H54 (cell line): ENCODE measurements at regions not wholly inside any gene's neighbourhood (a gene's known extent, or its start where the extent isn't known, plus 50 kb on each side); places are given as distances from the start of the nearest gene placed in this dataset.

Experiments used
- DNase-seq: peaks from one replicate; pipeline ENCODE4 v3.0.0; 2011; ENCODE audit warnings: low spot score, mixed read lengths; ENCODE audit not compliant: insufficient read length
- FAIRE-seq: peaks from 3 replicates; lab custom pipeline; 2011; peaks lifted over from hg19 to GRCh38; lab: Jason Lieb, UNC
- POLR2A ChIP-seq: IDR thresholded peaks from 2 replicates; pipeline ENCODE4 v1.6.1; 2011; ENCODE audit warnings: low read depth, mild to moderate bottlenecking, low read length

DNA sequence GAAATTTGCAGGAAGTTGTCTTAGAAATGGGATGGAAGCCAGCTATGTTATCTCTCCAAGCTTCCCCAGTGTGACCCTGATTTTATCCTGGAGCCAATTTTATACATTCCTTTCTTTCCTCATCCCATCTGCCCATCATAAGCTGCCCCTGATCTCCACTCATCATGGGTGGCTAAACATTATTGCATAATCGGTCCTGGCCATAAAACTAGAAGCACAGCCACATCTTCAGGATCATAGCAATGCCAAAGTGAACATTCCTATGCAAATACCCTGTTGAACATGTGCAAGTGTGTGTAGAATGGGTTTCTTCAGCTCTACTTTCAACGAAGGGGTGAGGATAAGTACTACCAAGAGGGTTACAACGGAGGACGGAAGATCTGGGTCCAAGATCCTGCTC is 50.6 kb upstream of the COG2 start:
- no peak for TF ChIP-seq POLR2A
- no peak for FAIRE-seq

GRCh38 chr1:230589951-230590350 is 52.3 kb upstream of the COG2 start:
- TF ChIP-seq POLR2A: no peak
- FAIRE-seq: no peak
- DNase-seq: no peak

More for the DNA sequence above, 50.6 kb upstream of the COG2 start:
- DNase-seq: no peak

DNA sequence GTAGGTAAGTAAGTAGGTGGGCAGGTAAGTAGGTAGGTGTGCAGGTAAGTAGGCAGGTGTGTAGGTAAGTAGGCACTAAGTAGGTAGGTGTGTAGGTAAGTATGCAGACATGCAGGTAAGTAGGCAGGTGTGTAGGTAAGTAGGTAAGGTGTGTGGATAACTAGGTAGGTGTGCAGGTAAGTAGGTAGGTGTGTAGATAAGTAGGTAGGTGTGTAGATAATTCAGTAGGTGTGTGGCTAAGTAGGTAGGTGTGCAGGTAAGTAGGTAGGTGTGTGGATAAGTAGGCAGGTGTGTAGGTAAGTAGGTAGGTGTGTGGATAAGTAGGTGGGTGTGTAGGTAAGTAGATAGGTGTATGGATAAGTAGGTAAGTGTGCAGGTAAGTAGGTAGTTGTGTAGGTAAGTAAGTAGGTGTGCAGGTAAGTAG is 53.9 kb upstream of the COG2 start:
- DNase-seq (no peak), FAIRE-seq (no peak)
- TF ChIP-seq POLR2A: no peak

- FAIRE-seq: no peak
- DNase-seq: no peak
- no peak for TF ChIP-seq POLR2A
Measured at GRCh38 chr1:230587061-230587460, 55.2 kb upstream of the COG2 start.

DNA sequence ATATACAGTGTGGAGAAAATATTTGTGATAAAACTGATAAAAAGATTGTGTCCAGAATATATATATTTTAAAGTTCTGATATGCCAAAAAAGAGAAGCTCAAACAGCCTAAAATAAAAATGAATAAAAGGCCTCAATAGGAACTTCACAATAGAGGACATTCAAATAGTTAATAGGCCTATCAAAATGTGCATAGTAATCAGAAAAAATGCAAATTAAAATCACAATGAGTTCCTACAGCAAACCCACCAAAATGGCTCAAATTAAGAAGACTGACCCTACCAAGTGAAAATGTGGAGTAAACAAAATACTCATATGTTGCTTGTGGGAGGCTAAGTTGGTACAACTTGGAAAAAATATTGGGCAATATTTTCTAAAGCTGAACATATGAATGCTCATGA is 57.6 kb upstream of the COG2 start:
- no peak for TF ChIP-seq POLR2A
- FAIRE-seq (no peak), DNase-seq (no peak)

GRCh38 chr1:230581446-230582079 is 60.7 kb upstream of the COG2 start:
- TF ChIP-seq POLR2A: no peak
- no peak for DNase-seq
- no peak for FAIRE-seq

DNA sequence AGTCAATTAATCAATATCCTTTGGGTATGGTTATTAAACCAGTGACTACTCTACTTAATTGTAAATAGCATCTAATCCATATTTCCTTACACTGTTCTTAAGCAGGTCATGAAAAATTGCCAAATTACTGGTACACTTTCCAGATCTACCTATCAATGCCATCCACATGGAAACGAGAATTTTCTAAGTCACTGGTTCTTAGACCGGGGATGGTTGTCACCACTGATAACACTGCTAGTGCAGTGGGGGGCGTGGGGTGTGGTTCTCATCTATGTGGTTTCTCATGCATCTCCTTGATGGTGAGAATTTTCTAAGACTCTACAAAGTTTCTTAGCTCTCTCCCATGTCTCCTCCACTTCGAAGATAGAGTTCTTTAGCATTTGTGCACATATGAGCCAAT is 63.7 kb upstream of the COG2 start:
- no peak for DNase-seq
- TF ChIP-seq POLR2A: no peak
- FAIRE-seq: no peak

DNA sequence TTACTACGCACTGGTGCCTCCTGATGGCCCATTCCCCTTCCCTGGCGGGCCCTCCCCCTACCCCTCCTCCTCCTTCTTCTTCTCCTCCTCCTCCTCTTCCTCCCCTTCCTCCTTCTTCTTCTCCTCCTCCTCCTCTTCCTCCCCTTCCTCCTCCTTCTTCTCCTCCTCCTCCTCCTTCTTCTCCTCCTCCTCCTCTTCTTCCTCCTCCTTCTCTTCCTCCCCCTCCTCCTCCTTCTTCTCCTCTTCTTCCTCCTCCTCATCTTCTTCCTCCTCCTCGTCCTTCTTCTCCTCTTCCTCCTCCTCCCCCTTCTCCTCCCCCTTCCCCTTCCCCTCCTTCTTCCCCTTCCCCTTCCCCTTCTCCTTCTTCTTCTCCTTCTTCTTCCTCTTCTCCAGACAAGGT is 64.7 kb upstream of the COG2 start:
- no peak for TF ChIP-seq POLR2A
- DNase-seq (no peak), FAIRE-seq (no peak)

DNA sequence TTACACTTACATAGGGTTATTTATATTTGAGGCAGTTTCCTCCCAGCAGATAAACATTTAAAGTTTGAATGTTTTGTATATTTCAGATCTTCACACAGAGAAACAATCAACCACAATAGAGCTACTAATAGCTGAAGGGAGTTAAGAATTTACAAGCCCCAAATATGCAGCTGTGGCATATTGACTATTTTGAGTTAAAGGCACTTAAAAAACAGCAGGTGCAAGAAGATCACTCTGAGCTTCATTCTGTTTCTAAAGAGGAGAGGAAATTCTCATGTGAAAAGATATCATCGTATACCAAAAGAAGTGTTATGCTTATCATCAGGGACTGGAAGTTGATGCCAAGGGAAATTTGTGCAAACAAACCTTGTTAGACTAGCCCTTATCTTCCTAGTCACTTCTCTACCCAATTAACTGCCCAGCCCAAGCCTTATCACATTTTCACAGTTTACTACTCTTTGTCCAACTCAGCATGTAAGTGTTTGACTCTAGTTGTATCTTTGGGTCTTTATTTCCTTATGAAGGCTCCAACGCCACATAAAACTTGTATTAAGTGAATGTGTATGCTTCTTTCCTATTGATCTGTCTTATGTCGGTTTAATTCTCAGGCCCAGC is 66.3 kb upstream of the COG2 start:
- FAIRE-seq (no peak), DNase-seq (no peak)
- TF ChIP-seq POLR2A: no peak

DNA sequence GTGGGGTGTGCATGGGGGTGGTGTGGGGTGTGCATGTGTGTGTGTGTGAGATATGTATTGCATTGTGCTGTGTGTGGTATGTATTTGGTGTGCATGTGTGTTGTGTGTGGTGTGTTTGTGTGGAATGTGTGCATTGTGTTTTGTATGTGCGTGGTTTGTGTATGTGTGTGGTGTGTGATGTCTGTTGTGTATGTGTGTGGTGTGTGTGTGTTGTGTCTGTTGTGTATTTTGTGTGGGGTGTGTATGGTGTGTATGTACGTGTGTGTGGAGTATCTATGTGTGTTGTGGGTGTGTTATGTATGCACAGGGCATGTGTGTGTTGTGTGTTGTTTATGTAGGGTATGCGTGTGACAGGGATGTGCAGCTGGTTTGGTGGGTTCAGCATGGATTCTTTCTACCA is 67.8 kb upstream of the COG2 start:
- no peak for TF ChIP-seq POLR2A
- FAIRE-seq (no peak), DNase-seq (no peak)

DNA sequence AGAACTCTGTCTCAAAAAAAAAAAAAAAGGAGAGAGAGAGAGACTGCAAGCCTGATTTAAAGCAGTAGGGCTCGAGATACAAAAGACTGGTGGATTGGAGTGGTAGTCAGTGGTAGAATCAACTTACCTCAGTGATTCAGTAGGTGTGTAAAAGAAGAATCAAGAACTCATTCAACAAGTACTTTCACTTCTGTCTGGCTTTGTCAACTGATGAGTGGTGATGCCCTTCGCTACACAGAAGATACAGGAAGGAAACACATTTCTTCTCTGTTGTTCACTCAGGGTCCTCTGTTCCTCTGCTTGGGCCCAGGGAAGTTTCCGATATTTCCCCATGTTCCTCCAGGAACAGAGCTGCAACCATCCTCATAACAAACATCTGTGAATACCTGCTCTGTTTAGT is 68.6 kb upstream of the COG2 start:
- DNase-seq: no peak
- FAIRE-seq: no peak

GRCh38 chr1:230572121-230573105 is 69.9 kb upstream of the COG2 start:
- TF ChIP-seq POLR2A: no peak
- no peak for FAIRE-seq
- no peak for DNase-seq

More for the DNA sequence above, 68.6 kb upstream of the COG2 start:
- TF ChIP-seq POLR2A: no peak

DNA sequence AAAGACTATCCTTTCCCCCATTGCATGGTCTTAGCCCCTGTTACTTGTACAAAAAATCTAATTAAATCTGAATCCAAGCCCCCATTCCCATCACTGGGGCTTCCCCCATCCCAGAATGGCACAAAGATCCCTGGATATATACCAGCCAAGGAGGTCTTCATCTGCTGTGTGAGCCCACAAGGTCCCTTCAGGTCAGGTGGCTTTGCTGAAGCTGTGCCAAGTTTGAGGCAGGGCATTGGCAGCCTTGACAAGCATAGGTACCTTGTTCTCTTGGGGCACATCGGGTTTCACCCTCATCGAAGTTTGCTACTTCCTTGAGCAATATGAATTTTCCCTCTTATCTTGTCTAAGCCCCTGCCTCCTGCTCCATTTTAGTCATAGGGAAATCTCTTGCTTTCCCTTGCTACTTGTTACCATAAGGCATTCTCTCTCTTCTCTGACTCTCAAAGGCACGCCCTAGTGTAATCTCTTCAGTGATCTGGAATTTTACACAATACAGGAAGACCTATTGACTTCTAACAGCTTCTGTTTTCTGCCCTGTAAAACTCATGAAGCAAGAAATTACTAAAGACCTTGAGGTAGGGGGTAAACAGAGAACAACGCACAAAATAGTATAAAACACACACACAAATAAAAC is 71.4 kb upstream of the COG2 start:
- FAIRE-seq: no peak

DNA sequence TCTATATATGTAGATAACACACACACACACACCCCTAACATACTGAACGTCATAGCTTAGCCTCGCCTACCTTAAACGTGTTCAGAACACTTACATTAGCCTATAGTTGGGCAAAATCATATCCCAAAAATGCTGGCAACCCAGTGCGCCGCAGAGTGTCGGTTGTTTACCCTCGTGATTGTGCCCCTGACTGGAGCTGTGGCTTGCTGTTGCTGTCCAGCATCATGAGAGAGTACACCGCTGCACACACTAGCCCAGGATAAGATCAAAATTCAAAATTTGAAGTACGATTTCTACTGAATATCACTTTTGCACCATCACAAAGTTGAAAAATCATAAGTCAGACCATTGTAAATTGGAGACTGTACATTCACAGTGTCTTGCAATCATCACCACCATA is 73.1 kb upstream of the COG2 start:
- TF ChIP-seq POLR2A: no peak
- FAIRE-seq: no peak
- no peak for DNase-seq

More for the DNA sequence above, 71.4 kb upstream of the COG2 start:
- DNase-seq: no peak
- TF ChIP-seq POLR2A: no peak
